Progenitor cell of endocrine pancreas (in vitro differentiated cells): ENCODE measurements at regions not wholly inside any gene's neighbourhood (a gene's known extent, or its start where the extent isn't known, plus 50 kb on each side); places are given as distances from the start of the nearest gene placed in this dataset.

ENCODE experiments used
- DNase-seq: peaks from one replicate; pipeline ENCODE4 v3.0.0; 2021; ENCODE audit warnings: low spot score; ENCODE audit not compliant: unreplicated experiment
- H3K27ac Mint-ChIP-seq: 2 replicates; pipeline ENCODE4 v1.8.0; 2021; ENCODE audit warnings: mild to moderate bottlenecking, moderate library complexity, mixed read lengths
- H3K27me3 Mint-ChIP-seq: 2 replicates; pipeline ENCODE4 v1.8.0; 2021; ENCODE audit warnings: mixed read lengths
- H3K36me3 Mint-ChIP-seq: 2 replicates; pipeline ENCODE4 v1.8.0; 2022; ENCODE audit warnings: mixed read lengths; ENCODE audit not compliant: insufficient read depth
- H3K4me1 Mint-ChIP-seq: 2 replicates; pipeline ENCODE4 v1.8.0; 2021; ENCODE audit warnings: low read depth, mixed read lengths
- H3K4me3 Mint-ChIP-seq: 2 replicates; pipeline ENCODE4 v1.8.0; 2021; ENCODE audit warnings: low read depth, mild to moderate bottlenecking, moderate library complexity, mixed read lengths
- H3K9me3 Mint-ChIP-seq: 2 replicates; pipeline ENCODE4 v1.8.0; 2021; ENCODE audit warnings: low read depth, mixed read lengths
- TF ChIP-seq, protein P1 (sequence below): fragments of 200-600 bp; sonication (generic); IDR thresholded peaks from one replicate; pipeline ENCODE4 v1.5.0; 2021; ENCODE audit warnings: antibody characterized with exemption, mild to moderate bottlenecking; ENCODE audit not compliant: unreplicated experiment

DNA sequence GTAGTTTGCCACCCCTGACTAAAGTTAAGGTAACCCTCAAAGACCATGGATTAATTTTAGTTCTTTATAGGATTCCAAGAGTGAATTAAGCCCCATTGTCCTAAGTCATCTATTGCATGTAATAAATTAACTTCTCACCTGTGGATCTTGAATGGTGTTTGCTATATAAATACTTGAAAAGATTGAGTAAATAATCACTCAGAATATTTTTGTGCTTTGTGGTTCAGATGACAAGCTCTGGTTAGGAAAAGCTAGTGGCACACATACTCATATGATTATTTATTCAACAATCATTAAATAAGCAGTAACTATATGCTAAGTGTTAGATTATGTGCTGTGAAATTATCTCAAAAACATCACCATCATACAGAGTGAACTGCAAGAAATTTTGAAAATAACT is 203.2 kb downstream of the OGFRL1 start:
- H3K4me3 Mint-ChIP-seq, result no peak overlapping the region
- no peak for DNase-seq
- TF ChIP-seq, protein P1, sequence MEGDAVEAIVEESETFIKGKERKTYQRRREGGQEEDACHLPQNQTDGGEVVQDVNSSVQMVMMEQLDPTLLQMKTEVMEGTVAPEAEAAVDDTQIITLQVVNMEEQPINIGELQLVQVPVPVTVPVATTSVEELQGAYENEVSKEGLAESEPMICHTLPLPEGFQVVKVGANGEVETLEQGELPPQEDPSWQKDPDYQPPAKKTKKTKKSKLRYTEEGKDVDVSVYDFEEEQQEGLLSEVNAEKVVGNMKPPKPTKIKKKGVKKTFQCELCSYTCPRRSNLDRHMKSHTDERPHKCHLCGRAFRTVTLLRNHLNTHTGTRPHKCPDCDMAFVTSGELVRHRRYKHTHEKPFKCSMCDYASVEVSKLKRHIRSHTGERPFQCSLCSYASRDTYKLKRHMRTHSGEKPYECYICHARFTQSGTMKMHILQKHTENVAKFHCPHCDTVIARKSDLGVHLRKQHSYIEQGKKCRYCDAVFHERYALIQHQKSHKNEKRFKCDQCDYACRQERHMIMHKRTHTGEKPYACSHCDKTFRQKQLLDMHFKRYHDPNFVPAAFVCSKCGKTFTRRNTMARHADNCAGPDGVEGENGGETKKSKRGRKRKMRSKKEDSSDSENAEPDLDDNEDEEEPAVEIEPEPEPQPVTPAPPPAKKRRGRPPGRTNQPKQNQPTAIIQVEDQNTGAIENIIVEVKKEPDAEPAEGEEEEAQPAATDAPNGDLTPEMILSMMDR, result no peak
- peaks cover 4% of the 10 kb centered on the region for H3K27me3 Mint-ChIP-seq
- no peaks in the 10 kb centered on the region for H3K36me3 Mint-ChIP-seq
- H3K27ac Mint-ChIP-seq, result no peak overlapping the region
- H3K4me1 Mint-ChIP-seq, result peaks cover 6% of the 10 kb centered on the region
- no peaks in the 10 kb centered on the region for H3K9me3 Mint-ChIP-seq

DNA sequence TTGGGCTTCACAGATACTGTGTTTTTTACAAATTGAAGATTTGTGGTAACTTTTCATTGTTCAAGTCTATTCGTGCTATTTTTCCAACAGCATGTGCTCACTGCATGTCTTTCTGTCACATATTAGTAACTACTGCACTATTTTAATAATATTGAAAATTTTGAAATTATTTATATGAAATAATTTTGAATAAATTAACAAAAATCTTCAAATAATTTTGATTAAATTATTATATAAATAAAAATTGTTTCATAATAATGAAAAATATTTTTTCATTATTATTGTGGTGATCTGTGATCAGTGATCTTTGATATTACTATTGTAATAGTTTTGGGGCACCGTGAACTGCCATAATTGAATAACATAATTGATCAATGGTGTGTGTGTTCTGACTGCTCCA is 204.1 kb downstream of the OGFRL1 start:
- peaks cover 4% of the 10 kb centered on the region for H3K27me3 Mint-ChIP-seq
- H3K36me3 Mint-ChIP-seq, result no peaks in the 10 kb centered on the region
- peaks cover 6% of the 10 kb centered on the region for H3K4me1 Mint-ChIP-seq
- DNase-seq, result no peak
- TF ChIP-seq, protein P1, result no peak
- H3K4me3 Mint-ChIP-seq, result no peak overlapping the region
- H3K27ac Mint-ChIP-seq, result no peak overlapping the region
- no peaks in the 10 kb centered on the region for H3K9me3 Mint-ChIP-seq

- Mint-ChIP-seq H3K27ac (no peak overlapping the region), H3K4me1 (no peaks in the 10 kb centered on the region), H3K36me3 (no peaks in the 10 kb centered on the region), H3K9me3 (no peaks in the 10 kb centered on the region), H3K4me3 (no peak overlapping the region), H3K27me3 (peaks cover 4% of the 10 kb centered on the region)
- DNase-seq, result no peak
- TF ChIP-seq, protein P1, result no peak
Measured at GRCh38 chr6:71496018-71496721, 207.6 kb downstream of the OGFRL1 start.

GRCh38 chr6:71496722-71497033 is 208.1 kb downstream of the OGFRL1 start:
- Mint-ChIP-seq H3K4me1 (no peaks in the 10 kb centered on the region), H3K36me3 (no peaks in the 10 kb centered on the region), H3K9me3 (no peaks in the 10 kb centered on the region), H3K27me3 (peaks cover 4% of the 10 kb centered on the region), H3K4me3 (no peak overlapping the region), H3K27ac (no peak overlapping the region)
- DNase-seq, result no peak
- TF ChIP-seq, protein P1, result no peak

GRCh38 chr6:71498638-71499037 is 210.0 kb downstream of the OGFRL1 start:
- H3K9me3 Mint-ChIP-seq, result no peaks in the 10 kb centered on the region
- no peak overlapping the region for H3K27ac Mint-ChIP-seq
- H3K4me1 Mint-ChIP-seq, result no peaks in the 10 kb centered on the region
- DNase-seq, result no peak
- H3K4me3 Mint-ChIP-seq, result no peak overlapping the region
- peaks cover 4% of the 10 kb centered on the region for H3K27me3 Mint-ChIP-seq
- TF ChIP-seq, protein P1, result no peak
- H3K36me3 Mint-ChIP-seq, result no peaks in the 10 kb centered on the region
